ENCODE measurements at regions not wholly inside any gene's neighbourhood (a gene's known extent, or its start where the extent isn't known, plus 50 kb on each side); places are given as distances from the start of the nearest gene placed in this dataset.

GRCh38 chr4:97367878-97368277, 775.4 kb downstream of the STPG2 start:
- Histone ChIP-seq H3K27me3 (no peaks in the 10 kb centered on the region), H3K4me1 (no peaks in the 10 kb centered on the region), H3K9me3 (no peaks in the 10 kb centered on the region), H3K27ac (no peak overlapping the region), H3K4me3 (no peak overlapping the region), H3K36me3 (no peaks in the 10 kb centered on the region), H3K9ac (ENCODE audit: low read depth in 2 of 2, low read length in 2 of 2) (no peak overlapping the region)
- DNase-seq: no peak
- TF ChIP-seq CTCF (IDR thresholded peaks at IDR 0.05): no peak
- intact Hi-C loops (cut with DNase I): no loop called here

DNA sequence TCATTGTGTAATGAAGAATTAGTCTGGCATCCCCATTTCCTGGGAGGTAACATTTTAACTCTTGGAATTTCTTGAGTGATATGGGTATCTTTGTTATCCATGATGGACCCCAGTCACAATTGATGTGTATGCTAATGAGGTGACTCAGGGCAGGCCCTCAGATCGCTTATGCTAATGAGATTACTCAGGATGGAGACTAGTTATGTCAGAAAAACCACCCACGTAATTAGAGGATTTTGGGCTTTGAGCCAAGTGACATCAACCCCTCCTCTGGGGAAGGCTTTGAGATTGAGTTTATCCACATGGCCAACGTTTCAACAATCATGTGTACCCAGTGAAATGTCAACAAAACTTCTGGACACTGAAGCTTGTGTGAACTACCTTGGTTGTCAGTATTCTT, 772.7 kb downstream of the STPG2 start:
- H3K4me3 ChIP-seq: no peak overlapping the region
- intact Hi-C loops (cut with DNase I): no loop called here
- no peak for TF ChIP-seq CTCF (IDR thresholded peaks at IDR 0.05)

DNA sequence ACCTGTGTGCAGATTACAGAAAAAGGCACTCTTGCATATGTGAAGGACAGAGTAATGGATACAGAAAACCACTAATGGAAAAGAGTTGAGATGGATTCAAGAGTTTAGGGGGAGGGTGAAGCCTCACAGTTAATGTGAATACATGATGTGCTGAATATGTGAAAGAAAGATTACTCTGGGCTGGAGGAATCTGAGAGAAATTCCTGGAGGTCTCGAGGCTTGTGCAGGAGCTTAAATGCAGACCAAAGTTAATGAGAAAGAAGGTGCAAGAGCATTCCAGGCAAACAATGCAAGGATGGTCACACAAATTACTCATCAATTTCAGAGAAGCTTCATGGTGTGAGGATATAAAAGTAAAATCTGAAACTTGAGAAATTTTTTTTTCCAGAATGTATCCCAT, 768.8 kb downstream of the STPG2 start:
- no peak for DNase-seq
- H3K36me3 ChIP-seq: no peaks in the 10 kb centered on the region
- no peaks in the 10 kb centered on the region for H3K4me1 ChIP-seq
- no peak overlapping the region for H3K9ac ChIP-seq (ENCODE audit: low read depth in 2 of 2, low read length in 2 of 2)
- H3K9me3 ChIP-seq: no peaks in the 10 kb centered on the region
- intact Hi-C loops (cut with DNase I): no loop called here
- H3K27ac ChIP-seq: no peak overlapping the region
- no peaks in the 10 kb centered on the region for H3K27me3 ChIP-seq
- no peak for TF ChIP-seq CTCF (IDR thresholded peaks at IDR 0.05)
- H3K4me3 ChIP-seq: no peak overlapping the region

More for the DNA sequence above, 772.7 kb downstream of the STPG2 start:
- Histone ChIP-seq H3K27me3 (no peaks in the 10 kb centered on the region), H3K27ac (no peak overlapping the region), H3K9me3 (no peaks in the 10 kb centered on the region), H3K9ac (ENCODE audit: low read depth in 2 of 2, low read length in 2 of 2) (no peak overlapping the region), H3K4me1 (no peaks in the 10 kb centered on the region), H3K36me3 (no peaks in the 10 kb centered on the region)
- DNase-seq: no peak

DNA sequence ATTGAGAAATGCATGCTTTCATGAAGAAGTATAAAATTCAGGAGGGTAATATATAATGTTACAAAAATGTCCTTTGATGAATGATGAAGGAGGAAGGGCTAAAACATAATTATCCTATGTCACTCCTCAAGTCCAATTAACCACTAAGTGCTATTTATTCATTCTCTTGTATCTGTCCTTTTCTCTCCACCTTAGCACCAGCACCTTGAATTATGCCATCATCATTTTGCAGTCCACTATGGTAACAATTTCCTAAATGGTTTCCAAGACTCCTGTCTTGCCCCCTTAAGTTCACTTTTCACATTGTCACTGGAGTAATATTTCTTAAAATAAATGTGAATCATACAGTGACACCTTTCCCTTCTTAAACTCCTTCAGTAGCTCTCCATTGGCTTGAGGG, 756.3 kb downstream of the STPG2 start:
- Histone ChIP-seq H3K36me3 (no peaks in the 10 kb centered on the region), H3K4me3 (no peak overlapping the region), H3K4me1 (no peaks in the 10 kb centered on the region), H3K9me3 (no peaks in the 10 kb centered on the region), H3K27me3 (no peaks in the 10 kb centered on the region), H3K27ac (no peak overlapping the region), H3K9ac (ENCODE audit: low read depth in 2 of 2, low read length in 2 of 2) (no peak overlapping the region)
- intact Hi-C loops (cut with DNase I): no loop called here
- TF ChIP-seq CTCF (IDR thresholded peaks at IDR 0.05): no peak
- no peak for DNase-seq

- DNase-seq: no peak
- Histone ChIP-seq H3K36me3 (no peaks in the 10 kb centered on the region), H3K27me3 (no peaks in the 10 kb centered on the region), H3K27ac (no peak overlapping the region), H3K4me3 (no peak overlapping the region), H3K9ac (ENCODE audit: low read depth in 2 of 2, low read length in 2 of 2) (no peak overlapping the region), H3K9me3 (no peaks in the 10 kb centered on the region), H3K4me1 (no peaks in the 10 kb centered on the region)
- TF ChIP-seq CTCF (IDR thresholded peaks at IDR 0.05): no peak
- intact Hi-C loops (cut with DNase I): no loop called here
Observed at GRCh38 chr4:97394653-97395052, 748.6 kb downstream of the STPG2 start.

- H3K4me1 ChIP-seq: no peaks in the 10 kb centered on the region
- H3K27me3 ChIP-seq: no peaks in the 10 kb centered on the region
- H3K4me3 ChIP-seq: no peak overlapping the region
- no peak overlapping the region for H3K27ac ChIP-seq
- no peak for TF ChIP-seq CTCF (IDR thresholded peaks at IDR 0.05)
- no peaks in the 10 kb centered on the region for H3K36me3 ChIP-seq
- intact Hi-C loops (cut with DNase I): no loop called here
- no peaks in the 10 kb centered on the region for H3K9me3 ChIP-seq
- H3K9ac ChIP-seq (ENCODE audit: low read depth in 2 of 2, low read length in 2 of 2): no peak overlapping the region
- no peak for DNase-seq
Observed at GRCh38 chr4:97396097-97396496, 747.2 kb downstream of the STPG2 start.
